ENCODE measurements at regions not wholly inside any gene's neighbourhood (a gene's known extent, or its start where the extent isn't known, plus 50 kb on each side); places are given as distances from the start of the nearest gene placed in this dataset.

DNA sequence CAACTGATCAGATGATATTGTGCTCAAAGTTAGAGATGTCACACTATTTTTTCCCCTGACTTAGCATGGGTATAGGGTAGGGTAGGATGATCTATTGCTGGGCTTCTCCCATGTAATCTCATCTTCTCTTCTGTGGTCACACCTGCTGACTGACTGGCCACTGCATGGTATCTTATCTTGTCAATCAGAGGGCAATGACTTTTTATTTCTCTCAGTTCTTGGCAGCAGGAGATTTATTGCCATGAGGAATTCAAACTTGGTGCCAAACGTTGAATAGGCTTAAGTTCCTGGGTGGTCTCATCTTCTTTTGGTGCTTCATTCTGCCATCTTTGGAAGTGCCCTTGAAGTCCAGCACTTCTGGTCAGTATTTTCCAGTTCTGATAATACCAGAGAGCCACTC, 226.4 kb upstream of the POGK start:
- H3K9me3 ChIP-seq = no peaks in the 10 kb centered on the region
- H3K4me3 ChIP-seq = no peak overlapping the region
- ATAC-seq (ENCODE audit: low FRiP score in 2 of 2) (no peak), DNase-seq (no peak)
- no peaks in the 10 kb centered on the region for H3K4me1 ChIP-seq
- no peaks in the 10 kb centered on the region for H3K27me3 ChIP-seq
- H3K27ac ChIP-seq = no peak overlapping the region
- TF ChIP-seq, protein P1, sequence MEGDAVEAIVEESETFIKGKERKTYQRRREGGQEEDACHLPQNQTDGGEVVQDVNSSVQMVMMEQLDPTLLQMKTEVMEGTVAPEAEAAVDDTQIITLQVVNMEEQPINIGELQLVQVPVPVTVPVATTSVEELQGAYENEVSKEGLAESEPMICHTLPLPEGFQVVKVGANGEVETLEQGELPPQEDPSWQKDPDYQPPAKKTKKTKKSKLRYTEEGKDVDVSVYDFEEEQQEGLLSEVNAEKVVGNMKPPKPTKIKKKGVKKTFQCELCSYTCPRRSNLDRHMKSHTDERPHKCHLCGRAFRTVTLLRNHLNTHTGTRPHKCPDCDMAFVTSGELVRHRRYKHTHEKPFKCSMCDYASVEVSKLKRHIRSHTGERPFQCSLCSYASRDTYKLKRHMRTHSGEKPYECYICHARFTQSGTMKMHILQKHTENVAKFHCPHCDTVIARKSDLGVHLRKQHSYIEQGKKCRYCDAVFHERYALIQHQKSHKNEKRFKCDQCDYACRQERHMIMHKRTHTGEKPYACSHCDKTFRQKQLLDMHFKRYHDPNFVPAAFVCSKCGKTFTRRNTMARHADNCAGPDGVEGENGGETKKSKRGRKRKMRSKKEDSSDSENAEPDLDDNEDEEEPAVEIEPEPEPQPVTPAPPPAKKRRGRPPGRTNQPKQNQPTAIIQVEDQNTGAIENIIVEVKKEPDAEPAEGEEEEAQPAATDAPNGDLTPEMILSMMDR (IDR thresholded peaks at IDR 0.05) = no peak
- TF ChIP-seq POLR2A (IDR thresholded peaks at IDR 0.05) = no peak
- TF ChIP-seq POLR2AphosphoS5 (IDR thresholded peaks at IDR 0.05) = no peak
- TF ChIP-seq EP300 (IDR thresholded peaks at IDR 0.05) = no peak
- WGBS, 2 donors = 32 to 50% methylated on average over 1 of the region's 1 CpG
- no peaks in the 10 kb centered on the region for H3K36me3 ChIP-seq

DNA sequence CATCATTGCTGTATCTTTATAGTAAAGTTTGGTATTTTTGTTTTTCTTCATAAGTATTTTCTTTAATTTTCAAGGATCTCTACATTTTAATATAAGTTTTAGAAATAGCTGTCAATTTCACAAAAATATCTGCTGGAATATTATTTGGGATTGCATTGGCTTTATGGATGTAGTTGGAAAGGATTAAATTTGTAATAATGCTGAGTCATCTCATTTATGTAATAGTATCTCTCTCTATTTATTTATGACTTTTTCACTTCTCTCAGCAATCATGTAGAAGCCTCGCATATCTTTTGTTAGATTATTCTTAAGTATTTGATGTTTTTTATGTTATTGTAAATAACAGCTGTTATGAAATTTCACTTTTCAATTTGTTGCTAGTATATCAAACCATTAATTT, 223.1 kb upstream of the POGK start:
- WGBS, 2 donors = 69 to 74% methylated on average over 1 of the region's 1 CpG
- H3K27me3 ChIP-seq = no peaks in the 10 kb centered on the region

GRCh38 chr1:166626711-166627110, 212.6 kb upstream of the POGK start:
- WGBS, 2 donors = 90 to 95% methylated on average over 1 of the region's 1 CpG
- Histone ChIP-seq H3K4me1 (no peaks in the 10 kb centered on the region), H3K4me3 (no peak overlapping the region), H3K27me3 (no peaks in the 10 kb centered on the region), H3K36me3 (no peaks in the 10 kb centered on the region), H3K9me3 (no peaks in the 10 kb centered on the region), H3K27ac (no peak overlapping the region)
- DNase-seq (no peak), ATAC-seq (ENCODE audit: low FRiP score in 2 of 2) (no peak)
- TF ChIP-seq, protein P1 (IDR thresholded peaks at IDR 0.05) = no peak
- TF ChIP-seq EP300 (IDR thresholded peaks at IDR 0.05) (no peak), POLR2A (IDR thresholded peaks at IDR 0.05) (no peak), POLR2AphosphoS5 (IDR thresholded peaks at IDR 0.05) (no peak)

More for the DNA sequence above, 223.1 kb upstream of the POGK start:
- H3K9me3 ChIP-seq = no peaks in the 10 kb centered on the region
- no peak for DNase-seq
- no peaks in the 10 kb centered on the region for H3K36me3 ChIP-seq
- H3K27ac ChIP-seq = no peak overlapping the region
- no peak for ATAC-seq (ENCODE audit: low FRiP score in 2 of 2)
- TF ChIP-seq POLR2A (IDR thresholded peaks at IDR 0.05) (no peak), POLR2AphosphoS5 (IDR thresholded peaks at IDR 0.05) (no peak)
- H3K4me3 ChIP-seq = no peak overlapping the region
- no peaks in the 10 kb centered on the region for H3K4me1 ChIP-seq

- 56 to 69% methylated on average over 4 of the region's 4 CpGs for WGBS, 2 donors
- no peak for ATAC-seq (ENCODE audit: low FRiP score in 2 of 2)
Measured at GRCh38 chr1:166627558-166627957, 211.7 kb upstream of the POGK start.

GRCh38 chr1:166628259-166628658, 211.0 kb upstream of the POGK start:
- no peaks in the 10 kb centered on the region for H3K27me3 ChIP-seq
- ATAC-seq (ENCODE audit: low FRiP score in 2 of 2) (no peak), DNase-seq (no peak)
- no peak overlapping the region for H3K4me3 ChIP-seq
- no peaks in the 10 kb centered on the region for H3K36me3 ChIP-seq
- no peak overlapping the region for H3K27ac ChIP-seq
- H3K9me3 ChIP-seq = no peaks in the 10 kb centered on the region
- WGBS, 2 donors = 77 to 92% methylated on average over 1 of the region's 1 CpG
- TF ChIP-seq POLR2AphosphoS5 (IDR thresholded peaks at IDR 0.05) (no peak), POLR2A (IDR thresholded peaks at IDR 0.05) (no peak), EP300 (IDR thresholded peaks at IDR 0.05) (no peak)
- TF ChIP-seq, protein P1 (IDR thresholded peaks at IDR 0.05) = no peak
- H3K4me1 ChIP-seq = no peaks in the 10 kb centered on the region

More at GRCh38 chr1:166627558-166627957, 211.7 kb upstream of the POGK start:
- no peak for DNase-seq
- Histone ChIP-seq H3K27me3 (no peaks in the 10 kb centered on the region), H3K9me3 (no peaks in the 10 kb centered on the region), H3K4me3 (no peak overlapping the region), H3K4me1 (no peaks in the 10 kb centered on the region), H3K36me3 (no peaks in the 10 kb centered on the region), H3K27ac (no peak overlapping the region)
- TF ChIP-seq POLR2A (IDR thresholded peaks at IDR 0.05) = no peak
- TF ChIP-seq, protein P1 (IDR thresholded peaks at IDR 0.05) = no peak
- no peak for TF ChIP-seq POLR2AphosphoS5 (IDR thresholded peaks at IDR 0.05)
- no peak for TF ChIP-seq EP300 (IDR thresholded peaks at IDR 0.05)
